HG03097 (cell line): ENCODE measurements at regions not wholly inside any gene's neighbourhood (a gene's known extent, or its start where the extent isn't known, plus 50 kb on each side); places are given as distances from the start of the nearest gene placed in this dataset.

Experiments
- ATAC-seq: cut with Tn5 transposase; IDR thresholded peaks from one replicate; pipeline ENCODE4 v1.9.1; 2021; ENCODE audit not compliant: unreplicated experiment, low FRiP score

DNA sequence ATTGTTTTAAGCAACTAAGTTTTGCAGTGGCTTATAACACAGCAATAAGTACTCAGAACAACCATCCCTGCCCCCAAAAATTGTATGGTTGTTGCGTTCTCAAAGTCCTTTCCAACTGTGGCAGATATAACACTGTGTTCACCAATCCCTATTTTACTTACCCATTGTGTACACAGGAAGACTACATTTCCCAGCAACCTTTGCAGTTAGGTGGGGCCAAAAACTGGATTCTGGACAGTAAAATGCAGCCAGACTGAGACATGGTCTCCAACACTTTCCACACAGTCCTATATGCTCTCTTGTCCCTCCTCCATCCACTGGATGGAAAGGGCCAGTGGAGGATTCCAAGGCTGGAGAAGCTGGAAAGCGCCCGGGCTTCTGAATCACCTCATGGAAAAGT is 523.6 kb downstream of the BCOR start:
- ATAC-seq = no peak

DNA sequence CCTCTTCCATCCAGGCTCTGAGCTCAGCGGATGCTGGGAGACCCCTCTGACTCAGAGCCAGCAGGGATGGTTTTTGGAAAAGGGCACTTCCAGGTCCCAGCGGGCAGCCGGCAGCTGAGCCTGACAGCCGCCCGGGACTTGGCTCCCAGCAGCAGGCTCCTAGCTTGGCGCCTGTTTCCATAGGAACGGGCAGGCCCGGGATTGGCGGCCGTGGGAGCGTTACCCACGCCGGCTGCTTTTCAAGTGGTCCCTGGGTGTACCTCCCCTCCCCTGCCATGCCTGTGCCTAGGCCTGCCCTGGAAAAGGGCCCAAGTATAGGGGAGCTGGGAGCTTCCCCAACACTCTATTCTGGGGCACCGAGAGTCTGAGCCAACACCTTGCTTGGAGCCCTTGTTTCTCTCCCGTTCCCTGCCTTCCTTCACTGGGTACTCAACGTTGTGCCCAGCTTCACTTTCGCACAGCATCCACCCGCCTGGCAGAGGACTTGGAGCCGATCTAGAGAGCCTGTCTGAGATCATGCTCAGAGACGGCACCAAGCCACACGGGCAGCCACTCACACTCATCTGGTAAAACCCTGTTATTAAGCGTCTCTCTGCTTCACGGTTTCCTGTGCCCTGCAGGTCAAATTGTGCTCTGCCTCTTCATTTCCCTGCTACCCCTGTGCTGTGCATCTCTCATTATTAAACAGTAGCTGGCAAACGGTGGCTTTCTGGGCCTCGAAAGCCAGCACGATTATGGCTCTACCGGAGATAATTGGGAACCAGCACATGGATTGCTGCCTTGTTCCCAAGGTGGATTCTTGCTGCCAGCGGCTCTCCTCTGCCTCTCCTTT is 521.5 kb downstream of the BCOR start:
- no peak for ATAC-seq

DNA sequence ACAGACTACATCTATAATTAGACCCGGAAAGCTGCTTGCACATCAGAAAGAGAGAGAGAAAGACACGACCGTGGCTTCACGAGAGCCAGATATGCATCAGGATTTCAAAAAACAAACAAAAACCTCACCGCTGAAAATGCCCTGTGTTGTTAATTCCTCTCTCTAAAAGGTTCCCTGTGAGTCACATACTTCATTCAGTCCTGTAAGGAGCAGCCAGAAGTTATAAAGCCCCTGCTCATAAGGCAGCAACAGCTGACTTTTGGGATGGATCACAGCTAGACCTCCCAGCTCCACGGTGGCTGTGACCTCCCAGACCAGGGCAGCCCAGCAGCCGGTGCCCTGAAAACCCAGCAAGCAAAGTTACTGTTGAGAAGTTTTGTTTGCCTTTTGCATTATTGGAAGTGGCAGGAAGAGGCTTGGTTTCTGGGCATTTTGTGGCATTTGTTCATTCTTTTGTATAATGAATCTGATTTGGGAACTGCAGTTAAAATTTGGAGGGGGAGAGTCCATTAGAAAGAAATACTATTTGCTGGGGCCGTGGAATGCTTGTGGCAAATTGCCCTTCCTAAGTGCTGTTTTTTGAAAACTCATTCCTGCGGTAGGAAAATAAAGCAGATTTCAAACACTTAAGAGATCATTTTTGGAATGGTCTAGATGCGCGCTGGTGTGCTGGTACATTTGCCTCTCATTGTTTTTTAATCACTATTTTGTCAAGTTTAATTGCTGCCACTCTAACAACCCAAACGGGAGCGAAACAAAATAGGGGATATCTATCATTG is 520.4 kb downstream of the BCOR start:
- no peak for ATAC-seq

DNA sequence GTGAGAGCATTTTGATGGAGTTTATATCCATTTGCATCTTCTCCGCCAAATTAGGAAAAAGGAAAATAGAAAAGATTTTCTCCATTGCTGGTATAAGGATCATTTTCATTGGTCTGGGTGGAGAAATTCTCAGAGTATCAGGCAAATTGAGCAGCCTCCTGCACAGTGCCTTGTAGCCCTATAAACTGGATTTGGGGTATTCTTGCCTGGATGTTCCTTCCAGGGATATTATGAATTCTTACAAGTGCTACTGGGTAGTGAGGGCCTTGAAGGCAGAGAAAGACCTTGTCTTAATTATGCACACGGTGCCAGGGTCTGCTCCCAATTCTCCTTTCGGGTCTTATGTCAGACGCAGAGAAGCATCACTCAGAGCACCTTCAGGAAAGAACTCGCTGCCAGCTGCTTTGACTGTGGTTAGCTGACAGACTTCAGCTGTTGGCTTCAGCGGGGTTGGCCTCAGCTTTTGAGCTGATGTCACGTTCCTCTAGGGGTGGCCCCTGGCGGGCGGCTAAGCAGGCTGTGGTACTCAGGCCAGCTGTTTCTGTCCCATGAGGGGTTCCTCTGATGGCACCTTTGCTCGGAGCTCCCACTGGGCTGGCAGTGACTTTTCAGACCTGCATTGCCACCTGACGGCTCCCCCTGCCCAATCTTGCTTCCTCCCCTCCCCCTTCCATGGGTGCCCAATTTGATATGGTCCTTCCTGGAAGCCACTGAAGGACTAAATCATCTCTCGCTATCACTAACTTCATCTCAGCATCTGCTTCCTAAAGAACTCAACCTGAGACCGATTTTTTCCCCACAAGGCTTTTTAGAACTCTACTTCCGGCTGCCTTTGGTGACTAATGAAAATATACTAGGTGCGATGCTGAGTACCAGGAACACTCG is 519.5 kb downstream of the BCOR start:
- ATAC-seq = peak; percentile 56

DNA sequence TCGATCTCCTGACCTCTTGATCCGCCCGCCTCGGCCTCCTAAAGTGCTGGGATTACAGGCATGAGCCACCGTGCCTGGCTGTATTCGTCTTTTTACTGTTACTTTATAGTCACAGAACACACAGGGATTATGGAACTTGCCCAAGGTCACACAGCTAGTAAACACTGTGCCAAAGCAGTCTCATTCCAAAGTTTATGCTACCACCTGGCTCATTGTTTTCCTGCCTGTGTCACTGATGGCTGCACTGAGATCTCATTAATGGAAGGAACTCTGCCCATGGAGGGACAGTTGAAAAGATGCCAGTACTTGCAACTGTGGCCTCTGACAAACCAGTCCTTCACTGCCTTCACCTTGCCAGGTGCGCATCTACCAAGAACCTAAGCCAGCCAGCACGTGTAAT is 517.7 kb downstream of the BCOR start:
- ATAC-seq = no peak

DNA sequence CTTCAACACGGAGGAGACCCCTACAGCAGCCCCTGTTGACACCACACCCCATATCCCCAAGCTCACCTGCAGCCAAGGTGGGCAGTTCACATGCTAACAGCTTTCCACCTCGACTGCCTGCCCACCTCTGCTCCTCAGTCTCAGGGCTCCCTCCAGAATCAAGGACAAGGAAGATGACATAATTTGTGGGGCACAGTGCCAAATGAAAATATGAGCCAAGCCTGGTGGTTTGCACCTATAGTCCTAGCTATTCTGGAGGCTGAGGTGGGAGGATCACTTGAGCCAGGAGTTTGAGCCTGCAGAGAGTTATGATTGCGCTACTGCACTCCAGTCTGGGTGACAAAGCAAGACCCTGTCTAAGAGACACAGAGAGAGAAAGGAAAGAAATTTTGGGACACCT is 516.3 kb downstream of the BCOR start:
- no peak for ATAC-seq

DNA sequence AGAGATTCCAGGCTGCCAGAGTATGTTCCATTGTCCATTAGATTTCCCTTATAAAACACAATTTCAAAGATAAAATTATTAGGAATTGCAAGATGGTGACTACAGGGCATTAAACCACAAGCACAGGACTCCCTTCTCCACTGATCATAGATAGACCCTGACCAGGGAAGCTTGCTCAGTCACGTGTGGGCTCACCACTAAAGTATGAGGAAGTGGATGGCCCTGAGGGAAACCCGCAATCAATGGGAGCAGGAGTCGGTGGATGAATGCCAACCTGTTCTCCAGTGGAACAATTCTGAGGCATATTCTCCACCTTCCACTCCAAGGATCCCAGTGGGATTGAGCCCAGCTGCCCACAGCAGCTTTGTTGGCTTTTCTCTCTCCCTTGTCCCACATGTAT is 515.7 kb downstream of the BCOR start:
- no peak for ATAC-seq

DNA sequence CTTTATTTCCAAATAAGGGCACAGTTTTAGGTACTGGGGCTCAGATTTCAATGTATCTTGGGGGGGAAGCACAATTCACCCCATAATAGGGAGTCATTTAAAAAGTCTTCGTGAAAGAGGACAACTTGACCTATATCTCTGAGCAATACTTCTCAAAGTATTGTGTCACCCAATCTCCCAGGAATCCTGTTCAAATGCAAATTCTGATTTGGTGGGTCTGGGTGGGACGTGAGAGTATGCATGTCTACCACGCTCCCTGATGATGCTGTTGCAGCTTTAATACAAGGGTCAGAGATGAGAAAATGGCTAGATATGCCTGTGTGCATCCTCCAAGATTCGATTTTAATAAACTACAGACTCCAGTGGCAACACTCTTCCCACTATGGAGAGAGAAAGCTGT is 514.8 kb downstream of the BCOR start:
- no peak for ATAC-seq

DNA sequence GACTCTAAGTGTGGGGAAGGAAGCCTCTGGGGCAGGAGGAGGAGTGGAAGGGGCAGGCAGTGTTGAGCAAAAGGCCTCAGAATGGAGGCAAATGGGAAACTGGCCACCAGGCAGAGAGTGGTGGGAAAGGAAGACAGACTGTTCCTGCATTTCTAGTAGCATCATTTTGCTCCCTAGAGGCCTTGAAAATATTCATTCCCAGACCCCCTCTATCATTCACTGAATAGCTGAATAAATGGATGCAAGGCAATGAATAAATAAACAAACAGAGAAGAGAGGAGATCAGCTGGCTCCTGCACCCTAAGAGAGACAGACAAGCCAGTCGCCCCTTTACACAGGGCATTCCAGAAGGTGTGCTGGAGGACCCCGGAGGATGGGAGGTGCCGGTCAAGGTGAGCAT is 511.9 kb downstream of the BCOR start:
- ATAC-seq = no peak

DNA sequence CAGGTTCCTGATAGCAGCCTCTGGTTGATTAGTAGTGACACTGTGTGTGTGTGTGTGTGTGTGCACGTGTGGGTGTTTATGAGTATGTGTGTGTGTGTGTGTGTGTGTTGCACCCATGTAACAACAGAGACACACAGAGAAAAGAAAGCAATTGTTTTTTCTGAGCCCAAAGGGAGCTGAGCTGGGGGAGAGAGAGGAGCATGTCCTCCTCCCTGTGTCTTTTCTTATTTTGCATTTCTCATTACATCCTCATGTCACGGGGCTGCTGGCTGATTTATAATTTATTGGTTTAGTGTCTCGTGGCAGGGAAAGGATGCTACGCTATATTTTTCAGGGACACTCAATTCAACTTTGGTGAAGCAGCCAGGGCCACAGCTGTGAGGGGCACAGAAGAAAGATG is 511.4 kb downstream of the BCOR start:
- ATAC-seq = no peak

DNA sequence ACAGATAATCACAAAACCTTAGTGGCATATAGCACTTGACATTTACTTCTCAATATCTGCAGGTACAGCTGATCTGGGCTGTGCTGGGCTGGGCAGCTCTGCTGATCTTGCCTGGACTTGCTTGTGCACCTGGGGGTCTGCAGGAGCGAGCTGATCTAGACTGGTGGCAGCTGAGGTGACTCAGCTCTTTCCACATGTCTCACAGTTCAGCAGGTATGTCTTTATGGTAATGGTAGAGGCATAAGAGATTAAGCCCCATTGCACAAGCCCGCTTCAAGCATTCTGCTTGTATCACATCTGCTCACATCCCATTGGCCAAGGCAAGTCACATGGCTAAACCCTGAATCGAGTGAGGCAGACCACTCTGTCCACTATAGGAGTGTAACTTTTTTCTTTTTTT is 506.7 kb downstream of the BCOR start:
- ATAC-seq = no peak

DNA sequence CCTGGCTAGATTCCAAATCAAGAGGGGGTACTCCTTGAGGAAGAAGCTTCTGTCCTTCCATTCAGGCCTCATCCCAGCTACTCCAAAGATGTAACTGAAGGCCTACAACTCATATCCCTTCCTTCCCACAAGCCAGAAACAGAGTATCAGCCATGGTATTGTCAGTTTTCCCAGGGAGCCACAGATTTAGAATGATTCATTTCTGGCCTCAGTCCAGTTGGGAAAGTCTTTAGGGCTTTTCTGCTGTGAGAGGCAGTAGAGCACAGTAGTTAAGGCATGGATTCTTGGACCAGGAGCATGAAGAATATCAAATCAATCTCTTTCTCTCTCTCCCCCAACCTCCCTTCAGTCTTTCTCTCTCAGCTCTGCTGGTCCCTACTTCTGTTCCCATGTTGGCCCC is 505.0 kb downstream of the BCOR start:
- no peak for ATAC-seq

DNA sequence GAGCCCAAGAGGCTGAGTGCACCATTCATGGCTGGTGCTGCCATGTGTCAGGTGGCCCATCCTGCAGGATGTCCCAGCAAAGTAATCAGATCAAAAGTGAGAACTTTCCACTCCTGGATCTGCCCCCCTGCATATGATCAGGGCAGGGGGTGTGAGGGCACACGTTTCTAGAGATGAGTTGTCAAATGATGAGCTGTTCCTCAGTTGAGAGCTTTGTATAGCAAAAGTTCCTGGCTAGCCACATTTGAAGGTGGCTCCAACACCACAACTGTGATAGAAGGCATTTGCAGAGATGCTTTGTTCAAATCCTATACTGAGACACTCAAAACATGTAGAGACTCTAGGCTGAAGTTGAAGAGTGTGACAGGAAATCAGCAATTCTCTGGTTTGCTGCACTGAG is 501.8 kb downstream of the BCOR start:
- ATAC-seq = no peak

DNA sequence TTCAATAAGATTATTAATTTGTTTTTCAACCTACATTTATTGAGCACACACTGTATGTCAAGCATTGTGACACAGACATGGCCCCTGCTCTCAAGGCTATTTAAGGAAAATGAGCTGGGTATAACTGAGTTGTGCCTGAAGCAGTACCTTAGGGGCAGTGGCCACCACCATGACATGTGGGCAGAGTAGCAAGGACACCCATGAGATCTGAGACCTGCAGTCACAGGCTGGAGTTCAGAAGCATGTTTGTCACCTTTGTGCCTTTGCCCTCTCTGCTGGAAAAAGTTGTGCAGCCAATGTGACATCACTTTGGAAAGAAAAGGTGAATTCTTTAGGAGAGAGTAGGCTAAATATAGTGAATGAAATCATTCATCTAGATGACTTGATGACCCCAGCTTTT is 501.3 kb downstream of the BCOR start:
- ATAC-seq = no peak

DNA sequence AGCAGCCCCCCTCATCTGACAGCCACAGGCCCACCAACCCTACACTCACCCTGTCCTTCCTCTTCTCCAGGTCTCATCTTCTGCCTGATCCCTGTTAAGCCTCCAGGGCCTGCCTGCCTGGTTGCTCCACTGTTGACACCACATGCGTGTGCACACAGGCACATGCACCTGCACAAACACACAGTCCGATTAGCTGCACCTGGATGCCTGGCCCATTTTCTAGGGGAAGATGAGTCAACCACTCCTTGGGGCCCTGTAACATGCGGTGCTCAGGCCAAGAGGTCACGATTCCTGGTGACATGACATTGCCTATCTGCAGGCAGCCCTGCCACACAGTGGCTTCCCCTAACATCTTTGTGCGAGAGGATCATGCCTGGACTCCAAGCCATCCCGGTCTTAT is 498.4 kb downstream of the BCOR start:
- ATAC-seq = no peak

DNA sequence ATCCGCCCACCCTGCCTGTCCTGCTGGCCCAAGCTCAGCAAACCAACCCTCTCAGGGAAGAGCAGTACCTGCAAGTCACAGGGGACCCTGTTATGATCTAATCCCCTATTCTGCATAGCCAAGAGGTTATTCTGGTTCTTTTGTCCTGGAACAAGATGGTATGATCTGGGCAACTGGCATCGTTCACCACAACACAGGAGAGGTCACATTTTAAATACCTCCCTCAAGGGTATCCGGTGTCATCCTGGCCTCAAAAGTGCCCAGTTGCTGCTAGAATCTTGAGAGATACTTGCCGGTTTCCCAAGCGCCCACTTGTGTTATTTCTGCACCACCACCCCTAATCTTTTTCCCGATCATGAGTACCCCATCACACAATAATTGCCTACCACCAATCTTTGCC is 497.5 kb downstream of the BCOR start:
- ATAC-seq = no peak

DNA sequence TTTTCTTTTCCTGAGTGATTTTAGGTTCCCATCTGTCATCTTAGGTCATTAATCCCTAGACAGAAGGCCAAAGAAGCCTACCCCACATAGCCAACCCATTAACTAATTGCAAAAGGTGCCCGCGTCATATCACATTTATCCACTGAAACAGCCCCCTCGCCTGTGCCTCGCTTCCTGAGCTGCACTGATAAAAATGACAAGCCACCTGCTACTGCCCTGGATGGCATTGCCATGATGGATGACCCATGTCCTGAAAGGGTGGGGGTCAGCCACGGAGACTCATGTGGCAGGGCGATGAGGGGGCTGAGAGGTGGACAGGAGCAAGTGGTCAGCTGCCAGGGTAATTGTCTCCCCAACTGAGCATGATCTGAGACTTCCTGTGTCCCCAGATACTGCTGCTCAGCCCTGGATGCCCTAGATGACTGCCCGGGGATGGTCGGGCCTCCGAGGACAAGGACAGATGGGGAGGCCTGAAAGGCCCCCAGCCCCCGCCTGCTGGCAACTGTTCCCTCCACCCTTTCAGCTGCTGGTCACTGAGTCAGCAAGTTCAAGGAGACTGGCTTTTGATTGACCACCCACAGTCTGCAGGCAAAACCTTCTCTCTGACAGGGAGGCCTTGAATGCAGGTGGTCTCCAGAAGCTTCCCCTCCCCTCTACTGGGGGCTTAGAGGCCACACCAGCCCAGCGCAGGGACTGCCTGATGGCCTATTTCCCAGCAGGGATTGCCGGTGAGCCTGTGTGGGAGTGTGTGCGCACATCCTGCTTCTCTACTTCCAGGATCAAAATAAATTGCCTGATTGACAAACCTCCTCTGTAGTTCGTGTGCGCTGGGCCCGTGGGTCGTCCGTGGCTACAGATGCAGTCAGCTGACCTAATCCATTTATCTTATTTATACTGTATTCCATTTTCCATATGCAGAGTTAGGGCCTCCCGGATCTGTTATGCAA is 496.3 kb downstream of the BCOR start:
- no peak for ATAC-seq

DNA sequence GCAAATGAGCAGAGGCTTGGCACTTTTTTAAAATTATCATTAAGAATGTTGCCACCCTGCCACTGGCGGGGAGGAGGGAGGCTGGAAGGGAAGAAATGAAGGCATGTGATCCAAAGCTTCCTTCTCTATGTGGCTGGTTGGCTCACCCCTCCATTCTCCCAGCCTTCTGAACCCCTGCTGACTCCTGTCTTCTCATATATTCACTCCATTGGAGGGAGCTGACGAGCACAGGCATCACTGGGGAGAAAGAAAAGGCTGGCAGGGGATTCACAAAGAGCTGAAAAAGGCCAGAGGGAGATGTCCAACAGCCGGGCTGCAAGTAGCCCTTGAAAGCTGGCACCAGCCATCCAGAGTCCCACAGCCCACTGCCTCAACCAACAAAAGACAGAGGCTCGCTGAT is 495.6 kb downstream of the BCOR start:
- no peak for ATAC-seq

DNA sequence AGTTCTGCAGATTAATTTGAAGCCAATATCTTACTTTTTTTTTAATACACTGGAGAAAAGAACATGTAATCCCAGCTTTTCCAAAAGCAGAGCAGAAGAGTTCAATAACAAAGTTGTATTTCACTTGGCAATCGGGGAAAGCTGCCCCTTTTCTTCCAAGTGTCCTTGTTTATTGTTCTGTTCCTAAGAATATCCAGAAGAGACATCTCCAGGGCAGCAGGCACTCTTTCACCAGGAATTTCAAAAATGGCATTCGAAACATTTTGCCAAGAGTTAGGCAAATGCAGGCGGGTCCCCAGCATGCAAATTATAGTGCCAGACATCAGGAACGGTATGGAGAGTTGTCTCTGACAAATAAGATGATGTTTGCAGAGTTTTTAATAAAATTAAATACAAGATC is 494.5 kb downstream of the BCOR start:
- ATAC-seq = no peak

DNA sequence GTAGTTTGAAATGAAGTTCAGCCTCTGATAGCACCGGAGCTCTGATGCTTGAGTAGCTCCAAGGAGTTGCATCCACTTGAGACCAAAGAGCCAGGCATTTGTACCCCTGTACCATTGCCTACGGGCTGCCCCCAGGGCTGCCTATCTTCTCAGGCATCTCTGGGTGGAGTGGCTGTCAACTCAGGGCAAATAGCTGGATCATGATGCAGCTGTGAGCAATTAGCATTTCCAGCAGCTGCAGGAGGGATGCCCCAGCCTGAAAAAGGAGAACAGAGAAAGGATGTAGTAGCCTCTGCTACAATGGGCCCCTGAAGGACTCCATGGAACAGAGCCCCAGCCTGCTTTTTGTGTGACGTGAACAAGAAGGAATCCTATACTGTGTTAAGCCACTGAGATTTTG is 492.6 kb downstream of the BCOR start:
- ATAC-seq = no peak
